Hematopoietic multipotent progenitor cell treated with erythropoietin and hydrocortisone succinate and interleukin-3 and kit ligand, for 15 days (in vitro differentiated cells): ENCODE measurements at regions not wholly inside any gene's neighbourhood (a gene's known extent, or its start where the extent isn't known, plus 50 kb on each side); places are given as distances from the start of the nearest gene placed in this dataset.
A peak's percentile ranks its signal among the peaks of the same experiment; 100 is the strongest.

Experiments used
- DNase-seq: peaks from one replicate; pipeline ENCODE4 v3.0.0-alpha.2; 2015; ENCODE audit warnings: low spot score

- no peak for DNase-seq
Observed at GRCh38 chr3:161800985-161801559, 304.5 kb downstream of the OTOL1 start.

DNA sequence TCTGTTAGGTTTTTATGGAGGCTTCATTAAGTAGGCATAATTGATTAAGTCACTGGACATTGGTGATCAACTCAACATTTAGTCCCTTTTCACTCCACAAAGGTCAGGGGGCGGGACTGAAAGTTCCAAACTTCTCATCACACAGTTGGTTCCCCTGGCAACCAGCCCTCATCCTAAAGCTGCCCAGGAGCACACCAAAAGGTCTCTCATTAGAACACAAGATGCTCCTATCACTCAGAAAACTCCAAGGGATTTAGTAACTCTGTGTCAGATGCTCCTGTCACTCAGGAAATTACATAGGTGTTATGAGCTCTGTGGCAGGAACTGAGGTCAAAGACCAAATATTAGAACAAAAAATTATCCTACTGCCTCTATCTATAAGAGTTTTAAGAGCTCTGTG lies 321.5 kb downstream of the OTOL1 start:
- no peak for DNase-seq

- no peak for DNase-seq
Observed at GRCh38 chr3:161821591-161821990, 325.0 kb downstream of the OTOL1 start.

- no peak for DNase-seq
Observed at GRCh38 chr3:161822291-161822690, 325.7 kb downstream of the OTOL1 start.

GRCh38 chr3:161823910-161824309 lies 327.3 kb downstream of the OTOL1 start:
- no peak for DNase-seq

DNA sequence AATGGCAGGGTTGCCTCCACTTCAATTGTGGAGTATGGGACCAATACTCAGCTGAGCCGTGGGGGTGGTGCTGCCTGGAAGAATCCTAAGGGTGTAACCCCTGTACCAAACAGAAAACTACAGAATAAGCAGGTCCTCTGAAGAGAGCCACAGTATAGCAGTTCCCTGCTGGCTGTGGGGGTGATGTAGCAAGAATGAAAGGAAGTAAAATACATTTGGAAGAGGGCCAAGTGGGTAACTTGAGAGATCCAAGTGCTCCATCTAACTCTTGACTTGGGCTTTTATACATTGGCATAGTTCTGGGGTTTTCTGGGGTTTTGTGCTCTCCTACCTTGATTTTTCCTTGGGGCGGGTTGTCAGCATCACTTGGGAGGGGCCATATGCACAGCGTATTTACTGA lies 341.4 kb downstream of the OTOL1 start:
- no peak for DNase-seq

DNA sequence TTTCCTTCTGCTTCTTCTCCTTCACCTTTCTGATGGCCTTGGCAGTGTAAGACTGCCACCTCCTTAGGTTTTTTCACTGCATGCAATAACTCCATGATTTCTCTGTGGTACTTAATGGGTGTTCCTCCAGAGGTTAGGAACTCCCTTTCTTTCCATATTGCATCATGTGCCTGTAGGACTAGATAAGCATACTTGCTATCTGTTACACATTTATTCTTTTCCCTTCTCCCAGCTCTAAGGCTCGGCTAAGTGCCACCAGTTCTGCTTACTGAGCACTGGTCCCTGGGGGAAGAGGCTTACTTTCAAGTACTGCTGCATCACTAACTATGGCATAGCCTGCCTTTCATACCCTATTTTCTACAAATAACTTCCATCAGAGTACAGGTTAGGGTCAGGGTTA lies 351.8 kb downstream of the OTOL1 start:
- no peak for DNase-seq

GRCh38 chr3:161851941-161852566 lies 355.4 kb downstream of the OTOL1 start:
- peak; percentile 3 for DNase-seq

- no peak for DNase-seq
Observed at GRCh38 chr3:161852744-161853143, 356.1 kb downstream of the OTOL1 start.

DNA sequence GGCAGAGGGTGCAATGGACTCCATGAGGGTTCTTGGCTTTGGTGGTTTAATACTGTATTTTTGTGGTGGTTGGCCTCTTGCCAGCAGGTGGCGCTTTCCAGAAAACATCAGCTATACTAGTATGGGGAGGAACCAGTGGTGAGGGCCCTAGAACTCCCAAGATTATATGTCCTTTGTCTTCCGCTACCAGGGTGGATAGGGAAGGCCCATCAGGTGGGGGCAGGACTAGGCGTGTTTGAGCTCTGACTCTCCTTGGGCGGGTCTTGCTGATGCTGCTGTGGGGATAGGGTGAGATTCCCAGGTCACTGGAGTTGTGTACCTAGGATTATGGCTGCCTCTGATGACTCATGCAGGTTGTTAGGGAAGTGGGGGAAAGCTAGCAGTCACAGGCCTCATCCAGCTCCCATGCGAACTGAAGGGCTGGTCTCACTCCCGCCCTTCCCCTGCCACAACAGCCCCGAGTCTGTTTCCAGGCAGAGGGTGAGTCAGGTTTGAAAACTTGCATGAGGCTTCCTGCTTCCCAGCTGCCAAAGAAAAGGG lies 357.7 kb downstream of the OTOL1 start:
- DNase-seq, result peak; percentile 5

- no peak for DNase-seq
Observed at GRCh38 chr3:161859057-161859456, 362.4 kb downstream of the OTOL1 start.

GRCh38 chr3:161859865-161860450 lies 363.4 kb downstream of the OTOL1 start:
- DNase-seq, result no peak

- no peak for DNase-seq
Observed at GRCh38 chr3:161863775-161864174, 367.2 kb downstream of the OTOL1 start.

- DNase-seq, result no peak
Observed at GRCh38 chr3:161866176-161866575, 369.6 kb downstream of the OTOL1 start.

DNA sequence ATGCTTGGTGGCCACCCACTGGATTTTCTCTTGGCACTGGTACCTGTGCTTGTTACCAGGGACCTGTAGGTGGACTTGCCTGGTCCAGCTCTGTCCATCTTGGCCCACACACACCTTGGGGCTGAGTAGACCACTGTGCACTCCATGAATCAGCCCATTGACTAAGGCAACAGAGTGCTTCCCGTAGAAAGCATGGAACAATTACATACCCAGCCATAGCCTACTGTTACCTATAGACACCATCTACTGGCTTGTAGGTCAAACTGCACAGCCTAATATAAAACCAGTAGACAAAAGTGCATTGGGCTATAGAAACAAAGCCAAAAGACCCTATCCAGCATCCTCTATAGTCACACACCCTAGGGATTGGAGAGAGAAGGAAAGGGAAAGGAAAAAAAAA lies 378.9 kb downstream of the OTOL1 start:
- DNase-seq, result no peak

DNA sequence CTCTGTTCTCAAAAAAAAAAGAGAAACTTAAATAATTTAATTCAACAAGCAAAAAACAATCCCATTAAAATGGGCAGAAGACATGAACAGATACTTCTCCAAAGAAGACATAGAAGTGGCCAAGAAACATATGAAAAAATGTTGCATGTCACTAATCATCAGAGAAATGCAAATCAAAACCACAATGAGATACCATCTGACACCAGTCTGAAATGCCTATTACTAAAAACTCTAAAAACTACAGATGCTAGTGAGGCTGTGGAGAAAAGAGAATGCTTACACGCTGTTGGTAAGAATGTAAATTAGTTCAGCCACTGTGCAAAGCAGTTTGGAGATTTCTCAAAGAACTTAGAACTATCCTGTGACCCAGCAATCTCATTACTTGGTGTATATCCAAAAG lies 382.9 kb downstream of the OTOL1 start:
- DNase-seq, result no peak

- no peak for DNase-seq
Observed at GRCh38 chr3:161884830-161885229, 388.2 kb downstream of the OTOL1 start.

GRCh38 chr3:161890147-161890625 lies 393.6 kb downstream of the OTOL1 start:
- DNase-seq, result no peak

GRCh38 chr3:161893972-161894371 lies 397.4 kb downstream of the OTOL1 start:
- no peak for DNase-seq

GRCh38 chr3:161894657-161895056 lies 398.0 kb downstream of the OTOL1 start:
- no peak for DNase-seq

DNA sequence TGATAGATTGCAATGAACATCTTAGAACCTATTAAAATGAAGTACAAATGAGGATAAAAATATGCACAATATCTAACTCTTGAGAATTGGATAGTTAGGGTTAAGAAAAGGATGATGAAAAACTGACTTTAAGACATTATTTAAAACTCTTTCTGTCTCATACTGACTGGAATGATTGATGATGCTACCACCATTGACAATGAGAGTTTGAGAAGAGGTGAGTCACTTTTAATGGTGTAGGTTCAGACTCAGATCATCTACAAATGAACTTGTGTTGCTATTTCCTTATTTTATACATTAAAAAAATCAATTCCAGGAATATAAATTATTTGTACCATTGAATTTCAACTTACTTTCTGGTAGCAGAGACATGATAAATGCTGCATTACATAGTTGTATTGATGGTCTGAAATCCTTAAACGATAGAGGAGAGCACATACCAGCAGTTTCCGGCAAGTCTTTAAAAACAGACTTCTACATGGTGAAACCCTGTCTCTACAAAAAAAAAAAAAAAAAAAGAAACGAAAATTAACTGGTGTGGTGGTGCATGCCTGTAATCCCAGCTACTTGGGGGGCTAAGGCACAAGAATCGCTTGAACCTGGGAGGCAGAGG lies 409.0 kb downstream of the OTOL1 start:
- DNase-seq, result no peak

- no peak for DNase-seq
Observed at GRCh38 chr3:161913786-161914389, 417.3 kb downstream of the OTOL1 start.
